ENCODE measurements at regions not wholly inside any gene's neighbourhood (a gene's known extent, or its start where the extent isn't known, plus 50 kb on each side); places are given as distances from the start of the nearest gene placed in this dataset.

- TF ChIP-seq EZH2 (IDR thresholded peaks at IDR 0.05; ENCODE audit: insufficient read depth, poor library complexity, severe bottlenecking) (no peak), EZH2phosphoT487 (IDR thresholded peaks at IDR 0.05; ENCODE audit: insufficient read depth, low read depth) (no peak)
These were observed 948.6 kb upstream of the CHAC2 start for GRCh38 chr2:52818958-52819357.

All from GM23248 (cell line).